Nephron (organoid): ENCODE measurements at regions not wholly inside any gene's neighbourhood (a gene's known extent, or its start where the extent isn't known, plus 50 kb on each side); places are given as distances from the start of the nearest gene placed in this dataset.

Experiments used
- H3K27ac Mint-ChIP-seq, 3 experiments: 2 replicates each; pipeline ENCODE4 v1.8.0; 2020; ENCODE audit warnings: mixed read lengths in 3 of 3, mild to moderate bottlenecking in 2 of 3, moderate library complexity in 1 of 3
- H3K27me3 Mint-ChIP-seq: 2 replicates; pipeline ENCODE4 v1.8.0; 2021; ENCODE audit warnings: low read depth, mild to moderate bottlenecking, moderate library complexity, mixed read lengths
- H3K36me3 Mint-ChIP-seq: 2 replicates; pipeline ENCODE4 v1.8.0; 2020; ENCODE audit warnings: low read depth, mixed read lengths
- H3K4me1 Mint-ChIP-seq: 2 replicates; pipeline ENCODE4 v1.8.0; 2020; ENCODE audit warnings: mixed read lengths
- H3K4me3 Mint-ChIP-seq, 3 experiments: 2 replicates each; pipeline ENCODE4 v1.8.0; 2020; ENCODE audit warnings: mild to moderate bottlenecking in 3 of 3, mixed read lengths in 3 of 3, moderate library complexity in 2 of 3
- H3K9me3 Mint-ChIP-seq: 2 replicates; pipeline ENCODE4 v1.8.0; 2020; ENCODE audit warnings: mixed read lengths
- CTCF ChIP-seq, 3 experiments: fragments of 200-600 bp; sonication (generic); IDR thresholded peaks; one replicate each; pipeline ENCODE4 v1.5.0; 2021; ENCODE audit warnings: antibody characterized with exemption in 3 of 3; ENCODE audit not compliant: unreplicated experiment in 3 of 3

- H3K27me3 Mint-ChIP-seq, result peaks cover 6% of the 10 kb centered on the region
Measured at GRCh38 chr16:51916814-51917213, 630.1 kb downstream of the TOX3 start.

GRCh38 chr16:51916231-51916630 is 630.7 kb downstream of the TOX3 start:
- Mint-ChIP-seq H3K4me3 (no peak overlapping the region), H3K4me1 (no peaks in the 10 kb centered on the region), H3K27me3 (peaks cover 6% of the 10 kb centered on the region), H3K27ac (no peak overlapping the region), H3K36me3 (no peaks in the 10 kb centered on the region), H3K9me3 (no peaks in the 10 kb centered on the region)
- no peak for TF ChIP-seq CTCF (IDR thresholded peaks at IDR 0.05; ENCODE audit: unreplicated experiment in 3 of 3)

More at GRCh38 chr16:51916814-51917213, 630.1 kb downstream of the TOX3 start:
- Mint-ChIP-seq H3K9me3 (no peaks in the 10 kb centered on the region), H3K36me3 (no peaks in the 10 kb centered on the region), H3K4me1 (no peaks in the 10 kb centered on the region), H3K27ac (no peak overlapping the region), H3K4me3 (no peak overlapping the region)
- no peak for TF ChIP-seq CTCF (IDR thresholded peaks at IDR 0.05; ENCODE audit: unreplicated experiment in 3 of 3)

- Mint-ChIP-seq H3K4me3 (no peak overlapping the region), H3K36me3 (no peaks in the 10 kb centered on the region), H3K9me3 (no peaks in the 10 kb centered on the region), H3K27me3 (peaks cover 9% of the 10 kb centered on the region), H3K4me1 (no peaks in the 10 kb centered on the region), H3K27ac (no peak overlapping the region)
- no peak for TF ChIP-seq CTCF (IDR thresholded peaks at IDR 0.05; ENCODE audit: unreplicated experiment in 3 of 3)
Measured at GRCh38 chr16:51907680-51908079, 639.3 kb downstream of the TOX3 start.

GRCh38 chr16:51900221-51900780 is 646.6 kb downstream of the TOX3 start:
- Mint-ChIP-seq H3K36me3 (no peaks in the 10 kb centered on the region), H3K9me3 (no peaks in the 10 kb centered on the region), H3K27me3 (peaks cover 9% of the 10 kb centered on the region), H3K27ac (no peak overlapping the region), H3K4me1 (no peaks in the 10 kb centered on the region), H3K4me3 (no peak overlapping the region)
- TF ChIP-seq CTCF (IDR thresholded peaks at IDR 0.05; ENCODE audit: unreplicated experiment in 3 of 3), result no peak

GRCh38 chr16:51898872-51899271 is 648.1 kb downstream of the TOX3 start:
- Mint-ChIP-seq H3K4me3 (no peak overlapping the region), H3K27me3 (peaks cover 6% of the 10 kb centered on the region), H3K4me1 (no peaks in the 10 kb centered on the region), H3K9me3 (no peaks in the 10 kb centered on the region), H3K36me3 (no peaks in the 10 kb centered on the region), H3K27ac (no peak overlapping the region)
- no peak for TF ChIP-seq CTCF (IDR thresholded peaks at IDR 0.05; ENCODE audit: unreplicated experiment in 3 of 3)

- no peaks in the 10 kb centered on the region for H3K36me3 Mint-ChIP-seq
- H3K9me3 Mint-ChIP-seq, result peaks cover 4% of the 10 kb centered on the region
- H3K27me3 Mint-ChIP-seq, result no peaks in the 10 kb centered on the region
- no peak overlapping the region for H3K27ac Mint-ChIP-seq
- no peaks in the 10 kb centered on the region for H3K4me1 Mint-ChIP-seq
- TF ChIP-seq CTCF (IDR thresholded peaks at IDR 0.05; ENCODE audit: unreplicated experiment in 3 of 3), result no peak
- H3K4me3 Mint-ChIP-seq, result no peak overlapping the region
Measured at GRCh38 chr16:51896013-51896412, 650.9 kb downstream of the TOX3 start.
